Epithelial cell of prostate (primary cell): ENCODE measurements at regions not wholly inside any gene's neighbourhood (a gene's known extent, or its start where the extent isn't known, plus 50 kb on each side); places are given as distances from the start of the nearest gene placed in this dataset.

ENCODE experiments used
- DNase-seq: peaks from one replicate; pipeline ENCODE4 v3.0.0-alpha.2; 2011; ENCODE audit warnings: low read depth, low spot score
- H3K27ac ChIP-seq: fragments of 450-650 bp; 2 replicates; pipeline ENCODE4 v1.5.1; 2017; ENCODE audit warnings: mild to moderate bottlenecking

- no peak overlapping the region for H3K27ac ChIP-seq
- no peak for DNase-seq
These were observed 968.7 kb upstream of the ZEB2 start for GRCh38 chr2:145488571-145488970.

- no peak overlapping the region for H3K27ac ChIP-seq
- DNase-seq = peak; percentile 53
These were observed 964.7 kb upstream of the ZEB2 start for GRCh38 chr2:145484448-145485097.

- no peak overlapping the region for H3K27ac ChIP-seq
- DNase-seq = no peak
These were observed 963.9 kb upstream of the ZEB2 start for GRCh38 chr2:145483854-145484253.

- no peak for DNase-seq
- no peak overlapping the region for H3K27ac ChIP-seq
These were observed 961.5 kb upstream of the ZEB2 start for GRCh38 chr2:145481334-145481922.

GRCh38 chr2:145464866-145465265 is 944.9 kb upstream of the ZEB2 start:
- no peak for DNase-seq
- no peak overlapping the region for H3K27ac ChIP-seq

GRCh38 chr2:145460112-145460511 is 940.2 kb upstream of the ZEB2 start:
- no peak for DNase-seq
- no peak overlapping the region for H3K27ac ChIP-seq

GRCh38 chr2:145431181-145431951 is 911.4 kb upstream of the ZEB2 start:
- DNase-seq = no peak
- H3K27ac ChIP-seq = no peak overlapping the region

GRCh38 chr2:145423809-145424208 is 903.9 kb upstream of the ZEB2 start:
- DNase-seq = no peak
- no peak overlapping the region for H3K27ac ChIP-seq

GRCh38 chr2:145422576-145422975 is 902.7 kb upstream of the ZEB2 start:
- no peak overlapping the region for H3K27ac ChIP-seq
- DNase-seq = no peak

- no peak overlapping the region for H3K27ac ChIP-seq
- DNase-seq = no peak
These were observed 901.9 kb upstream of the ZEB2 start for GRCh38 chr2:145421841-145422240.

- no peak overlapping the region for H3K27ac ChIP-seq
- no peak for DNase-seq
These were observed 896.7 kb upstream of the ZEB2 start for GRCh38 chr2:145416640-145417039.

- no peak overlapping the region for H3K27ac ChIP-seq
These were observed 895.2 kb upstream of the ZEB2 start for GRCh38 chr2:145415151-145415550.

GRCh38 chr2:145413261-145414030 is 893.5 kb upstream of the ZEB2 start:
- H3K27ac ChIP-seq = no peak overlapping the region
- no peak for DNase-seq

More at GRCh38 chr2:145415151-145415550, 895.2 kb upstream of the ZEB2 start:
- DNase-seq = no peak

- no peak for DNase-seq
- H3K27ac ChIP-seq = no peak overlapping the region
These were observed 892.2 kb upstream of the ZEB2 start for GRCh38 chr2:145412155-145412554.

GRCh38 chr2:145411493-145411892 is 891.6 kb upstream of the ZEB2 start:
- no peak for DNase-seq
- no peak overlapping the region for H3K27ac ChIP-seq

- no peak overlapping the region for H3K27ac ChIP-seq
- no peak for DNase-seq
These were observed 890.2 kb upstream of the ZEB2 start for GRCh38 chr2:145410086-145410485.

GRCh38 chr2:145408980-145409379 is 889.1 kb upstream of the ZEB2 start:
- H3K27ac ChIP-seq = no peak overlapping the region
- no peak for DNase-seq

- H3K27ac ChIP-seq = no peak overlapping the region
- no peak for DNase-seq
These were observed 884.8 kb upstream of the ZEB2 start for GRCh38 chr2:145404690-145405089.

- DNase-seq = no peak
- no peak overlapping the region for H3K27ac ChIP-seq
These were observed 882.9 kb upstream of the ZEB2 start for GRCh38 chr2:145402706-145403277.

GRCh38 chr2:145399131-145399530 is 879.2 kb upstream of the ZEB2 start:
- no peak overlapping the region for H3K27ac ChIP-seq
- DNase-seq = no peak
